GM12873 (cell line): ENCODE measurements at regions not wholly inside any gene's neighbourhood (a gene's known extent, or its start where the extent isn't known, plus 50 kb on each side); places are given as distances from the start of the nearest gene placed in this dataset.

ENCODE experiments used
- CTCF ChIP-seq: IDR thresholded peaks from 2 replicates; pipeline ENCODE4 v1.5.1; 2012; ENCODE audit warnings: low read depth, mild to moderate bottlenecking, moderate library complexity, low read length, control low read depth; ENCODE audit not compliant: insufficient read depth; ENCODE audit errors: missing control alignments

- TF ChIP-seq CTCF = no peak
Measured at GRCh38 chr4:152118819-152119553, 358.2 kb upstream of the GATB start.

DNA sequence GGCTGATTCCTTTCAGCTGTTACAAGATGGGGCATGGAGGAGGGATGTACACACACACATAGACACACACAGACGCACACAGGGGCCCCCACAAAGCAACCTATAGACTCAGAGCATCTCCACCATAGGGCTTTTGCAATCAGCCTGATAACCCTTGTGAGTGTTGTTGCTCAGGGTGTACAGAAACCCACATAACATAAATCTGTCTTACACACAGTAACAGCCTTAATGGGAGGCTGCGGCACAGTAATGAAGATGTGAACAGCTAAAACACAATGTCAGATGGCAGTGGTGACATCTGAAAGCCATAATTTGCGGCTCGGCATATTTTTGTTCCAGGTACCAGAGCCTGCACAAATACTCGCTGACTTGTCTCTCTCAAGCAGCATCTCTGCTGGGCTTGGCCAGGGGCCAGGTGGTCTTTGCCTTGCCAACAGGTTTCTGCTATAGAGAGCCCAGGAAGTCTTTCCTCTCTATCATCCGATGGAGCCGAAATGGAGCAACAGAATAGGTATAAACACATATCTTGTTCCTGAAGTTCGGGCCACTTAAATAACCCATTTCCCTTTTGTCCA lies 357.2 kb upstream of the GATB start:
- TF ChIP-seq CTCF = no peak

DNA sequence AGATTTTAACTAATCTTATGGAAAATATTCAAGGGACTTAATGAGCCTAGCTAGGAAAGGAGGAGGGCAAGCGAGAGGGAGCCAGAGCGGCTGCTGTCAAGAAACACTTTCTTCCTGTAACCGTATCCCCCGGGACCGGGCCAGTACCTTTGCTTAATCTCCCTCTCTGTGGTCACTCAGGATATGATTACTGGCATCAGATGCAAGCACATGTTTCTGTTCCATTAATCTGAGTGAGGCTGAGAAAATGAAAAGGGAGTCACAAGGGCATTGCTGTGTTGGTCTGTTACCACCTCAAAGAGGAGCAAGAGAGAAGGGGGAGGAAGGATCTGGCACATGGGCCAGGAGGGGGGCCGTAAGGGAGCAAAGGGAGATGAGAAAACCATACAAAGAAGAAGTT lies 356.7 kb upstream of the GATB start:
- TF ChIP-seq CTCF = no peak

GRCh38 chr4:152117054-152117453 lies 356.2 kb upstream of the GATB start:
- no peak for TF ChIP-seq CTCF

DNA sequence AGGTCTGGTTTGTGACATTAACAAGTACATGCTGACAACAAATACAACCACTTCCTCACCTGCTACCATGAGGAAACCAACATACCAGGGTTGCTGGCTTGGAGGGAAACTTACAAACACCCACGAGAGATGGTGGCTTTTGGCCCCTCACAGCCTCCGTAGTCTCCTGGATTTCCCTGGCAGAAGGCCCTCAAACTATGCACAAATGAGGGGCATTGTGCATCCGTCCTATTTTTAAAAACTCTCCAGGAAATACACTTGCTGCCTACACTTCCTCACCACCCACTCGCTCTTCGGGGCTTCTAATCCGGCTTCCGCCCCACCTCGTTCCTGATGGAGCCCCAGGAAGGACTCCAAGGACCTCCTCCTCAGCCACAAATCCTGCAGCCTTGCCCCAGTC lies 355.0 kb upstream of the GATB start:
- no peak for TF ChIP-seq CTCF

- no peak for TF ChIP-seq CTCF
Measured at GRCh38 chr4:152115118-152115517, 354.3 kb upstream of the GATB start.

DNA sequence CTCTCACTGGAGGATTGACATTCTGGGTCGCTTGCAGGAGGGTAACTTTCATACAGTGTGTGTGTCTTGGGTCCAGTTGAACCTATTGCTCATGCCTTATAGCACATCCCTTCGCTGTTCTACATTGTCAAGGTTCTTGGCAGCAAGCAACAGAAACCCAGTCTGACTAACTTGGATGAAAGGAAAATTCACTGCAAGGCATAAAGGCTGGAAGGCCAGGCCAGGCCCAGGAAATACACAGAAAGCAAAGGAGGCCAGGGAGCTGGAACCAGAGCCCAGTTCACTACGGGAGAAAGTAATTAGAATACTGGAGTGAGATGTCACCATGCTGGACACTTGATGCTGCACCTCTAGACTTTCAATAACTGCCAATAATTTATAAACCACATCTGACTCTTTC lies 353.8 kb upstream of the GATB start:
- no peak for TF ChIP-seq CTCF

DNA sequence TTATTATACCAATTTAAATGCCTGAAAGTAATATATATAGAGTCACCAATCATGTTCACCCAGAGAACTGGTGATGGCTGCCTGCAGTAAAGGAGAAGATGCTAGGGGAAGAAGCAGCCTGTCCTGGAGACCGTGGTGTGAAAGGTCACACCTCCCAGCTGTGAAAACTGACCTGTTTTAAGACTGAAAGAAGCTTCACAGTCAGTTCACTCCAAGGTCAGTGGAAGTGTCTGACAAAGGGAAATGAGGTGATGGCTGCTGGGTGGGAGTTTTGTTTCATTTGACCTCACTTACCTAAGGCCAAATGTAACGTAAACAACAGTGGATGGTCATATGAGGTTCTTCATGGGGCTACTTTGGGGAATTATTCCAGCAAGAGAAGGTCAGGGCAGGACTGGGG lies 352.1 kb upstream of the GATB start:
- no peak for TF ChIP-seq CTCF
